ENCODE measurements at regions not wholly inside any gene's neighbourhood (a gene's known extent, or its start where the extent isn't known, plus 50 kb on each side); places are given as distances from the start of the nearest gene placed in this dataset.

DNA sequence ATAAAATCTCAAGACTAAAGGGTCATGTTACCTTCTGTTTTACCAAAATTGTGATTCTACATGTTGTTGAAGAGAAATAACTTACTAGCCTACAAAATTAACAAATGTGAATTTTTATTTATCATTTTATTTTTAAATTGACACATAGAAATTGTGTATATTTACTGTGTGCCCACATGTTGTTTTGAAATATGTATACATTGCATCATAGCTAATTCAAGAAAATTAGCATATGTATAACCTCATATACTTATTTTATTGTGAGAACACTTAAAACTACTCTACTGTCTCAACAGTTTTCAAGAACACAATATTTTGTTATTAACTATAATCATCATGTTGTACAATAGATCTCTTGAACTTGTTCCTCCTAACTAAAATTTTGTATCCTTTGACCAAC lies 177.8 kb downstream of the EPM2A start:
- no peaks in the 10 kb centered on the region for H3F3A ChIP-seq (ENCODE audit: insufficient read depth, low read length)
- H3K79me2 ChIP-seq (ENCODE audit: insufficient read depth, low read length) = no peaks in the 10 kb centered on the region
- no peak overlapping the region for H3K27ac ChIP-seq (ENCODE audit: low read depth, low read length, poor library complexity, severe bottlenecking)
- H3K9me3 ChIP-seq (ENCODE audit: low read length) = no peaks in the 10 kb centered on the region
- H3K9me2 ChIP-seq (ENCODE audit: low read depth, low read length) = no peaks in the 10 kb centered on the region
- no peak overlapping the region for H2AFZ ChIP-seq (ENCODE audit: low read length)
- H3K36me3 ChIP-seq (ENCODE audit: insufficient read depth, low read length) = no peaks in the 10 kb centered on the region
- no peaks in the 10 kb centered on the region for H3K27me3 ChIP-seq (ENCODE audit: insufficient read depth, low read length)
- no peaks in the 10 kb centered on the region for H3K4me1 ChIP-seq (ENCODE audit: insufficient read depth, low read length, severe bottlenecking)
- no peak overlapping the region for H3K4me2 ChIP-seq (ENCODE audit: low read length)
- no peak overlapping the region for H3K4me3 ChIP-seq (ENCODE audit: low read depth, low read length, poor library complexity, severe bottlenecking)
- no peaks in the 10 kb centered on the region for H4K20me1 ChIP-seq (ENCODE audit: insufficient read depth, low read length)
- no peak overlapping the region for H3K9ac ChIP-seq (ENCODE audit: low read length)
- no peak for TF ChIP-seq CTCF (IDR thresholded peaks at IDR 0.05; ENCODE audit: low read length)
- no peak for TF ChIP-seq EZH2 (IDR thresholded peaks at IDR 0.05; ENCODE audit: borderline replicate concordance, low read length)

GRCh38 chr6:145559836-145560235 lies 175.5 kb downstream of the EPM2A start:
- H3K79me2 ChIP-seq (ENCODE audit: insufficient read depth, low read length) = no peaks in the 10 kb centered on the region
- H3K36me3 ChIP-seq (ENCODE audit: insufficient read depth, low read length) = no peaks in the 10 kb centered on the region
- H3K4me1 ChIP-seq (ENCODE audit: insufficient read depth, low read length, severe bottlenecking) = no peaks in the 10 kb centered on the region
- H3F3A ChIP-seq (ENCODE audit: insufficient read depth, low read length) = no peaks in the 10 kb centered on the region
- TF ChIP-seq EZH2 (IDR thresholded peaks at IDR 0.05; ENCODE audit: borderline replicate concordance, low read length) (no peak), CTCF (IDR thresholded peaks at IDR 0.05; ENCODE audit: low read length) (no peak)
- no peak overlapping the region for H3K4me2 ChIP-seq (ENCODE audit: low read length)
- H3K9me3 ChIP-seq (ENCODE audit: low read length) = no peaks in the 10 kb centered on the region
- no peak overlapping the region for H3K27ac ChIP-seq (ENCODE audit: low read depth, low read length, poor library complexity, severe bottlenecking)
- H3K9me2 ChIP-seq (ENCODE audit: low read depth, low read length) = no peaks in the 10 kb centered on the region
- H3K27me3 ChIP-seq (ENCODE audit: insufficient read depth, low read length) = no peaks in the 10 kb centered on the region
- no peaks in the 10 kb centered on the region for H4K20me1 ChIP-seq (ENCODE audit: insufficient read depth, low read length)
- H3K9ac ChIP-seq (ENCODE audit: low read length) = no peak overlapping the region
- no peak overlapping the region for H2AFZ ChIP-seq (ENCODE audit: low read length)
- no peak overlapping the region for H3K4me3 ChIP-seq (ENCODE audit: low read depth, low read length, poor library complexity, severe bottlenecking)

DNA sequence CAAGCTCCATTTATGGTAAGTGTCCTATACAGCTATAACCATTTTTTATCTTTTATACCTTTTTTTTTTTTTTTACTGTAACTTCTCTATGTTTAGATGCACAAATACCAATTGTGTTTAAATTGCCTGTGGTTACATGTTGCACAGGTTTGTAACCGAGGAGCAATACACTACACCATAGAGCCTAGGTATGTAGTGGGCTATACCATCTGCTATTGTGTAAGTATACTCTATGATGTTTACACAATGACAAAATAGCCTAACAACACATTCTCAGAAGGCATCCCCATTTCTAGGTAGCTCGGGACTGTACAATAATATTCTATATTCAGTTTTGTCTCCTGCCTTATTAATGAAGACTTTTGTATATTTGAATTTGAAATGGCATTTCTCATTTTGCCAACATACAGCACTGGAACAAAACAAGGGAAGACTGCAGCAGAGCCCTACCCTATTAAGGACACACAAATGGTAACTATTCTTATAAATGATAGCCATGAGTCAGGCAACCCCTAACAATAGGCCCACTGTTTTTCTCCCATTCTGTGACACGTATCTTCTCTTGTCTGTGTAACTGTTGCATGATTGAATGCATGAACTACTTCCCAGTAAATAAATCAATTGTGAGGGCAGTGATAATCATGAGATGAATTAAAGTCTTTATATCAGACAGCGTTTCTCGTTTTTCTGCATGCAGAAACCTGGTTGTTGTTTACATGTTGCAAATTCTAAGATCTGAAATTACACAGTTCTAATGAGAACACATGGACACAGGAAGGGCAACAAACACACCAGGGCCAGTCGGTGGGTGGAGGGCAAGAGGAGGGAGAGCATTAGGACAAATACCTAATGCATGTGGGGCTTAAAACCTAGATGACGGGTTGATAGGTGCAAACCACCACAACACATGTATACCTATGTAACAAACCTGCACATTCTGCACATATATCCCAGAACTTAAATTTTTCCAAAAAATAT lies 173.9 kb downstream of the EPM2A start:
- Histone ChIP-seq H3K27ac (ENCODE audit: low read depth, low read length, poor library complexity, severe bottlenecking) (no peak overlapping the region), H3K4me2 (ENCODE audit: low read length) (no peak overlapping the region), H3K36me3 (ENCODE audit: insufficient read depth, low read length) (no peaks in the 10 kb centered on the region), H3F3A (ENCODE audit: insufficient read depth, low read length) (no peaks in the 10 kb centered on the region), H3K27me3 (ENCODE audit: insufficient read depth, low read length) (no peaks in the 10 kb centered on the region), H3K9me3 (ENCODE audit: low read length) (no peaks in the 10 kb centered on the region), H3K79me2 (ENCODE audit: insufficient read depth, low read length) (no peaks in the 10 kb centered on the region), H3K4me1 (ENCODE audit: insufficient read depth, low read length, severe bottlenecking) (no peaks in the 10 kb centered on the region), H3K9me2 (ENCODE audit: low read depth, low read length) (no peaks in the 10 kb centered on the region), H3K9ac (ENCODE audit: low read length) (no peak overlapping the region), H3K4me3 (ENCODE audit: low read depth, low read length, poor library complexity, severe bottlenecking) (no peak overlapping the region), H4K20me1 (ENCODE audit: insufficient read depth, low read length) (no peaks in the 10 kb centered on the region), H2AFZ (ENCODE audit: low read length) (no peak overlapping the region)
- TF ChIP-seq EZH2 (IDR thresholded peaks at IDR 0.05; ENCODE audit: borderline replicate concordance, low read length) (no peak), CTCF (IDR thresholded peaks at IDR 0.05; ENCODE audit: low read length) (no peak)

Data from OCI-LY1 (cell line).